Brain pericyte (primary cell): ENCODE measurements at regions not wholly inside any gene's neighbourhood (a gene's known extent, or its start where the extent isn't known, plus 50 kb on each side); places are given as distances from the start of the nearest gene placed in this dataset.

Experiments used
- DNase-seq: peaks from one replicate; pipeline ENCODE4 v3.0.0-alpha.2; 2012; ENCODE audit warnings: low read depth, low spot score

- DNase-seq: no peak
Measured at GRCh38 chr22:49097171-49097925, 730.3 kb downstream of the BRD1 start.

GRCh38 chr22:49096476-49096875 is 731.2 kb downstream of the BRD1 start:
- no peak for DNase-seq

DNA sequence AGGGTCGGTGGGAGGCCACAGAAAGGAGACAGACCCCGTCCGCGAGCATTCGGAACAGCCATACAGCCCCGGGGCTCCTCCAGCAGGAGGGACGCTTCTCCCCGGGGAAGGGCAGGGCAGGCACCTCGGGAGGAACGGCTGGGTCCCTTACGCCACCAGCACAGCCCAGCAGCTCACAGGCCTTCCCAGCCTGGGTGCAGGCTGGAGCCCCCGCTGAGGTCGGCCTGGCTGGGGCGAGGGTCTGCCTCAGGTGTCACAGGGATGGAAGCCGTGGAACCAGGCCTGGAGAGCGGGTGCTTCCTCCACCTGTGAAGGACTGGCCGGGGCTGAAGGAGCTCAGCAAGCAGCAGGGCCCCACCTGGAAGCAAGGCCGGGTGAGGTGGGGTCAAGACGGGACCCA is 732.3 kb downstream of the BRD1 start:
- DNase-seq: no peak

GRCh38 chr22:49094858-49095257 is 732.8 kb downstream of the BRD1 start:
- no peak for DNase-seq

GRCh38 chr22:49094151-49094550 is 733.5 kb downstream of the BRD1 start:
- DNase-seq: no peak

DNA sequence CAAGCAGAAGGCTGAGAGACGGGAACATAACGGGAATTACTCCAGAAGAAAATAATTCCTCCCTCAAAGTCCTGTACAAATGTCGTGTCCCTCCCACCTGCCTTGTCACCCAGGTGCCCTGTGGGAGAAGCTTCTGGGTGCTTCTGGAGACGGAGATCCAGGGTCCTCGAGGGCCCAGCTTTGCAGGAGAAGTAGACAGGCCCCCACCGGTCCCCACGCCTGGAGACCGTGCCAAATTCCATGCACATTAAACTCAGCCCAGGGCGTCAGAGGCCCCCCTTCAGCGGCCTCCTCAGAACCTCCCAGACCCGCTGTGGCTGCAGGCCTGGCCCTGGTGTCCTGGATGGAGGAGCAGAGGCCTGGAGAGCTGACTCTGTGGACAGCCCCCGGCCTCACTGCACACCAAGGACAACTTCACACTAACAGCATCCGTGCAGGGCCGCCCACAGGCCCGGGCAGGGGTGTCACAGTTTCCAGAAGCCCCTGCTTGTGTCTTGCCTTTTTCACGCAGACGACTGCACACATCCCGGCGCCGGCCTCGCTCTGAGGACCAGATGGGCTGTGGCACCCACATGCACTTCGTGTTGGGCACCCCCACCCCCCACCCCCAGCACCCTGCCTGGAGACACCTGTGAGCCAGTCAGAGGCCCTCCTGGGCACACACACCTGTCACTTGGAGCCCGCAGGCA is 734.3 kb downstream of the BRD1 start:
- no peak for DNase-seq

DNA sequence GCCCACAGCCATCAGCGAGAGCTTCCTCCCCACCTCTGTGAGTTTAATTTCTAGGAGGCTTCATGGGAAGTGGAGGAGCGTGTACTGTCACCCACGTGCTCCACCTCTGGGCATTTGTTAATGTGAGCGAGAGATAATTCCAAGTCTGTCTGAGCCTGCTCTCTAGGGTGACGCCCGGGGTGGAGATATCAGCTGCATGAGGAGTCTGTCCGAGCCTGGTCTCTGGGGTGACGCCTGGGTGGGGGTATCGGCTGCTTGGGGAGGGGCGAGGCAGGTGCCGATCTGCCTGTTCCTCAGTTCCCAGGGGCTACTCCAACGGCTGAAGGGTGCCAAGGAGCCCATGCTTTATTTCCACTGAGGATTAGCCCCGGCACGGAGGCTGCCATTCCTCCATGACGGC is 735.0 kb downstream of the BRD1 start:
- DNase-seq: no peak

- no peak for DNase-seq
Measured at GRCh38 chr22:49091917-49092545, 735.6 kb downstream of the BRD1 start.

DNA sequence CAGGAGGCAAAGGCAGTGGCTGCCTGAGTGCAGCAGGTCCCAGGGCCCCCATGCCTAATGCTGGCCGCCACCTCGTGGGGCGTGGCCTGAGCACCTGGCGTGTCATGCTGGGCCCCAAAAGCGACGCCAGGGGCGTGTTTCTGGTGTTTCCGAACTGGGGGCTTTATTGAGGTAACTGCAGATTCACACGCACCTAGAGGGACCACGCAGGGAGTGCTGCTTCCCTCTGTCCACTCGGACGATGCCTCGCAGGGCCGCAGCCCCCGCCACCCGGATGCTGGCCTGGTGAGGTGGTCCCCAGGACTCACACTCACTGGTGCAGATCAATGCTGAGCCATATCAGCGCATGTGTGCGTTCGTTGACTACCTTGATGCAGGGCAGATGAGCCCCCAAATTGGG is 736.2 kb downstream of the BRD1 start:
- DNase-seq: no peak

DNA sequence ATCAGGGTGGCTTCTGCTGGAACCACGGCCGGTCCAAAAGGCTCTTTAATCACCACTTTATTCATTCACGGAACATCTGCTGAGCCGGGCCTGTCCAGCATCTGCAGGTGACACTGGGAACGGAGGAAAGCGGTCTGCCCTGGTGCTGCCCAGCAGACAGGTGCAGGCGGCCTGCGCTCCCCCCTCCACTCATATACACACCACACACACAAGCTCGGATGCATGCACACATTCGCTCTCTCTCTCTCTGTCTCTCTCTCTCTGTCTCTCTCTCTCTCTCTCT is 736.9 kb downstream of the BRD1 start:
- DNase-seq: no peak

- DNase-seq: no peak
Measured at GRCh38 chr22:49090061-49090852, 737.4 kb downstream of the BRD1 start.

DNA sequence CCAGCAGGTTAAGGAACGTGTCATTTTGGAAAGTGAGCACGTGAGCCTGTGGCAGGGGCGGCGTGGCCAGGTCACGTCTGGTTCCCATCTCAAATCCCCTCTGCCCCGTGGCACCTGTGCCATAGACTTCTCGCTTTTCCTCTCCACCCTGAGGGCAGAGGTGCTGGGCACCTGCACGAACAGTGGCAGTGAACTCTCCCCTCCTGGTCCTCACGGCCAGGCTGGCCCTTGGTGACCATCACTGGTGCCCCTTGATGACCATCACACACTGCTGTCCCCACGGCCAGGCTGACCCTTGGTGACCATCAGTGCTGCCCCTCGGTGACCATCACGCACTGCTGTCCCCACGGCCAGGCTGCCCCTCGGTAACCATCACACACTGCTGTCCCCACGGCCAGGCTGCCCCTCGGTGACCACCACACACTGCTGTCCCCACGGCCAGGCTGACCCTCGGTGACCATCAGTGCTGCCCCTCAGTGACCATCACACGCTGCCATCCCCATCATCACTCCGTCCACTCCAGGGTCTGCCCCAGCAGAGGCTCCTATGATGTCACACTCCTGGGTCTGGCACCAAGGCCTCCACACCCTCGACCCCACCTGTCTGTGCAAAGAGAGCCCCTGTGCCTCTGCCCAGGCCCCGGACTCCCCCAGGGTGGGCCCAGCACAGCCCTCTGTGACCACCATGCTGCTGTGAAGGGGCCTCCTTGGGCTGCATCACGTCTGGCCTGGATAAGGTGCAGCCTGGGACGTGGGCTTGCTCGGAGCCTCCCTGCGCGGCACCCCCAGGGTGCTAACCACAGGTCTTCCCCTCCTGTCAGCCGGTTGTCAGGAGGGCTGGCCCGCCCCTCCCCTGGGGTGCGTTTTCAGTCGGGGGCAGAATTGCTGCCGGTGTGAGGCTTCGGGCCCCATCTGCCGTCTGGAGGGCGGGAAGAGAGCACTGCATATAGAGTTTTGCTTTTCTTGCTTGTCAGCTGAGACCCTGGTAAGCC is 738.6 kb downstream of the BRD1 start:
- DNase-seq: no peak

DNA sequence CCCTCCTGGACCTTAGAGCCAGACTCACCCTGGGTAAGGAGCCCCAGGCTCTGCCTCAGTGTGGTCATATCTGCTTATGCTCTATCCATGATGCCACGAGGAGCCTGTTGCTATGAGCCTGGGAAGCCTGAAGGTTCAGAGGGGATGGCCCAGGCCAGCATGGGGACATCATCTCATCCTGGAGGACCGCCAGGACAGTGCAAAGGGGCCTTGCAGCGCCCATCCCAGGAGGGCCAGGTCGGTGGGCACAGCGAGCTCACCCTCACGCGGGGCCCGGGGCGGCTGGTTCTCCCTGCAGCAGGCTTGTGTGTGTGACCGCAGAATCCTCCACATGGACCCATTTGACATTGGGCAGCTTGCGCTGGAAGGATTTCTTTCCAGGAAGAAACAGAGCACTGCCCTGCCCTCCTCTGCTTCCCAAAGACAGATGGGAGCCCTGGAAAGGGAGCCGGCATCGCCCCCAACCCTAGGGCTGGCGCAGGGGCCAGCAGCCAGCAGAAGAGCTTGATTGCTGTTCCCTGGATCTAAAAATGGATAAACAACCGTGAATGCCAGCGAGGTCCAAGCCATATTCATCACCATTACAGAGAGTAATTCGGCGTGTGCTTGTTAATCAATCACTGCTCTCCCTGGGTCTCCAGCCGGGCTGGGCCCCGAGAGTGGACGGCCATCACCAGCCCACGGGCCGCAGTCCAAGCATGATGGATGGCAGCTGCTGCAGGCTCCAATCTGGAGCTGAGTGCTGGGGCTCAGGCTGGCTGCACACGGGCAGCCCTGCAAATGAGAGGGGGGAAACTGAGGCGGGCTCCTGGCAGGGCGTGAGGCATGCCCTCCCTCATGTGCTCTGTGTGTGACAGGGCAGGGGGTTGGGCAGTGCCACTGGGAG is 739.7 kb downstream of the BRD1 start:
- no peak for DNase-seq

DNA sequence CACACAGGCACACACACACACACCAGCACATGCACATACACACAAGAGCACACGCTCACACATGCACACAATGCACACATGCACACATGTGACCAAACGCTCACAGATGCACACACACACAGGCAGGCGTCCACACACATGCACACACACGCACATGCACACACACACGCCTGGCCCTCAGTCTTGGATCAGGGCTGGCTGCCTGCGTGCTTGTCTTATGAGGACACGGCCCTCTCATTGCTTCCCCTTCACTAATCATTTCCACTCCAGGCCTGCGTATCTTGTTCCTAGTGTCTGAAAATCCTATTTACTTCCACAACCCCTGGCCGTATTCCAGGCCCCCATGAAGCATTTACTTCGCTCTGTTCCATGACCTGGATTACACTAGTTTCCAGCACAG is 740.5 kb downstream of the BRD1 start:
- DNase-seq: no peak

GRCh38 chr22:49086606-49087157 is 741.0 kb downstream of the BRD1 start:
- no peak for DNase-seq

DNA sequence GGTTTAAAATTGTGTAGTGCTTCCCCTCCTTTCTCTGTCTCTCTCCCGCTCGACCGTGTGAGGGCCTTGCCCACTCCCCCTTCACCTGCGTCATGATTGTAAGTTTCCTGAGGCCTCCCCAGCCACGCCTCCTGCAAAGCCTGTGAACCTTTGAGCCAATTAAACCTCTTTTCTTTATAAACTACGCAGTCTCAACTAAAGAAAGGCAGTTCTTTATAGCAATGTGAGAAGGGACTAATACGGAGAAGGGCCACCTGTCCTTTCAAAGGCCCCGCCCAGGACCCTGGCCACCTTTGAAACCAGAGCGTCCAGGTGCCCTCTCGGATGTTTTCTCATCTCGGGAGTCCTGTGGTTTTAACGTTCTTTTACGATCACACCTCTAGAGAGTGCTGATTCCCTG is 741.5 kb downstream of the BRD1 start:
- DNase-seq: no peak

- no peak for DNase-seq
Measured at GRCh38 chr22:49084206-49084605, 743.5 kb downstream of the BRD1 start.

DNA sequence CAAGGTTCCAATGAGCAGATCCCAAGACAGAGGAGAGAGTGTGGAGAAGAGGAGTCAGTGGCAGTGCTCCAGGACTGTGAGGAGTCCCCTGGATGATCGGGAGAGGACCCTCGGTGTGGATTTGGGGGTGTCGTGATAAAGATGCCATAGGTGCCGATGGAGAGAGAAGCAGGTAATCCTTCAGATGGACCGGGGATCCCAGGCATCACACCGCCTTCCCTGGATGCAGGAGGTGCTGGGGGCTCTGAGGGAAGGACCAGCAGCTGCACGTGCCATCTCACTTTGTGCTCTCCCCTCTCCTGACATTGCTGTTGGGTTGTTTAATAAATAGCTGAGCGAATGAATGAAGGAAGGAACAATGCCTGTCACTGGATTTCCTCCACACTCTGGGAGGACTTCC is 744.1 kb downstream of the BRD1 start:
- DNase-seq: no peak

- no peak for DNase-seq
Measured at GRCh38 chr22:49082451-49082850, 745.2 kb downstream of the BRD1 start.

- DNase-seq: no peak
Measured at GRCh38 chr22:49081926-49082325, 745.7 kb downstream of the BRD1 start.
